Gastrocnemius medialis (tissue), 4 donors: ENCODE measurements at regions not wholly inside any gene's neighbourhood (a gene's known extent, or its start where the extent isn't known, plus 50 kb on each side); places are given as distances from the start of the nearest gene placed in this dataset.

ENCODE experiments used
- ATAC-seq, 2 donors: fragments of 150-250 bp; one replicate each; pipeline ENCODE4 v1.9.1; 2016
- DNase-seq, 2 donors: peaks; one replicate each; pipeline ENCODE4 v3.0.0-alpha.2; 2019
- H3K27ac ChIP-seq, 4 donors: fragments of 200-600 bp; sonication (generic); 1 replicate in 1 of 4; 2 replicates in 3 of 4; pipeline ENCODE4 v1.5.1; 2016 to 2018; ENCODE audit warnings: mild to moderate bottlenecking in 2 of 4, moderate library complexity in 1 of 4
- H3K27me3 ChIP-seq, 3 donors: fragments of 200-600 bp; sonication (generic) in 2 of 3; 1 replicate in 1 of 3; 2 replicates in 2 of 3; pipeline versions ENCODE4 v1.5.1 to v1.6.0; 2016 to 2019; ENCODE audit warnings: mild to moderate bottlenecking in 1 of 3, moderate library complexity in 1 of 3
- H3K36me3 ChIP-seq, 2 donors: fragments of 200-600 bp; sonication (generic) in 1 of 2; one replicate each; pipeline ENCODE4 v1.5.1; 2017 to 2018
- H3K4me1 ChIP-seq, 2 donors: fragments of 200-600 bp; sonication (generic) in 1 of 2; one replicate each; pipeline ENCODE4 v1.5.1; 2016 to 2017; ENCODE audit warnings: mild to moderate bottlenecking in 2 of 2
- H3K4me3 ChIP-seq, 4 donors: fragments of 200-600 bp; sonication (generic) in 3 of 4; 1 replicate in 1 of 4; 2 replicates in 3 of 4; pipeline ENCODE4 v1.5.1; 2016 to 2019; ENCODE audit warnings: mild to moderate bottlenecking in 2 of 4
- H3K9me3 ChIP-seq, 3 donors: fragments of 200-600 bp; sonication (generic) in 2 of 3; 1 replicate in 1 of 3; 2 replicates in 2 of 3; pipeline ENCODE4 v1.5.1; 2016 to 2019
- CTCF ChIP-seq, 5 experiments: fragments of 450-650 bp in 3 of 5; fragments of 200-600 bp in 2 of 5; sonication (generic) in 2 of 5; IDR thresholded peaks in 4 of 5; conservative IDR thresholded peaks in 1 of 5; 1 replicate in 4 of 5; 2 replicates in 1 of 5; pipeline ENCODE4 v1.5.1; 2016 to 2019; ENCODE audit warnings: antibody characterized with exemption in 5 of 5, mild to moderate bottlenecking in 3 of 5, moderate library complexity in 3 of 5
- POLR2A ChIP-seq, 2 donors: fragments of 450-650 bp; IDR thresholded peaks; one replicate each; pipeline ENCODE4 v1.6.1; 2017; ENCODE audit warnings: antibody characterized with exemption in 2 of 2, mild to moderate bottlenecking in 2 of 2, moderate library complexity in 2 of 2
- in situ Hi-C, 4 donors: fragments of 200-750 bp; cut with MboI; loops; one replicate each; pipeline versions ENCODE4 v1.15.0 to v1.8.0; 2017; ENCODE audit warnings: low sequenced_read_pairs in 4 of 4
- intact Hi-C: fragments of 100-400 bp; cut with DNase I; formaldehyde crosslinking; loops from one replicate; pipeline ENCODE4 v1.15.1; 2023; ENCODE audit warnings: low total_unique reads

GRCh38 chr20:22204801-22205200 lies 379.6 kb downstream of the FOXA2 start:
- TF ChIP-seq CTCF (IDR thresholded peaks at IDR 0.05 in 4 of 5, conservative IDR thresholded peaks at IDR 0.05 in 1 of 5) = no peak
- no peak for TF ChIP-seq POLR2A (IDR thresholded peaks at IDR 0.05)
- DNase-seq = no peak
- no peak for ATAC-seq
- H3K9me3 ChIP-seq = no peaks in the 10 kb centered on the region
- no peaks in the 10 kb centered on the region for H3K4me1 ChIP-seq
- no peak overlapping the region for H3K27ac ChIP-seq
- in situ Hi-C loops = no loop called here
- H3K27me3 ChIP-seq = no peaks in the 10 kb centered on the region
- intact Hi-C loops = no loop called here
- H3K4me3 ChIP-seq = no peak overlapping the region
- no peaks in the 10 kb centered on the region for H3K36me3 ChIP-seq

GRCh38 chr20:22182148-22182547 lies 402.2 kb downstream of the FOXA2 start:
- Histone ChIP-seq H3K27ac (no peak overlapping the region), H3K4me3 (no peak overlapping the region), H3K36me3 (no peaks in the 10 kb centered on the region), H3K4me1 (no peaks in the 10 kb centered on the region), H3K9me3 (no peaks in the 10 kb centered on the region), H3K27me3 (no peaks in the 10 kb centered on the region)
- in situ Hi-C loops = loop anchor here in 1 of 4 donors (10.0 kb wide), 1 partner anchor 63 kb away; no protein-coding TSS in a partner anchor
- ATAC-seq = no peak
- intact Hi-C loops = no loop called here
- no peak for DNase-seq
- no peak for TF ChIP-seq POLR2A (IDR thresholded peaks at IDR 0.05)

DNA sequence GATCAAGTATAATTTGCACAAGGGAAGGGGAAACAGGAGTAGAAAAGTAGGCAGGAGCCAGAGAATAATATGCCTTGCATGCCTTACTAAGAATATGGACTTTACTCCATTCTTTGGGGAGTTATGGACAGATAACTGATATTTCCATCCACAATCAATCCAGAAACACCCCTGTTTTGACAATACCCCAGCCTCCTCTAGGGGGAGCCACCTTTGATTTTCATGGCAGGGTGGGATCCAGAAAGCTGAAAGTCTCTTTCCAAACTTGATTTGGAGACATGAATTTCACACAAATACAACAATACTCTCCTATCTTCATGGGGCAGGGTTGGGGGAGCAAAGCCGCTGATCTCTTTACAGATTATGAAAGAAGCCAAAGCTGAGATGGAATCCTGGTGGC lies 404.1 kb downstream of the FOXA2 start:
- Histone ChIP-seq H3K27me3 (no peaks in the 10 kb centered on the region), H3K4me3 (no peak overlapping the region), H3K27ac (no peak overlapping the region), H3K36me3 (no peaks in the 10 kb centered on the region), H3K9me3 (no peaks in the 10 kb centered on the region), H3K4me1 (no peaks in the 10 kb centered on the region)
- intact Hi-C loops = no loop called here
- ATAC-seq = no peak
- TF ChIP-seq POLR2A (IDR thresholded peaks at IDR 0.05) (no peak), CTCF (IDR thresholded peaks at IDR 0.05 in 4 of 5, conservative IDR thresholded peaks at IDR 0.05 in 1 of 5) (peak in 1 of 5 experiments; percentile 6)
- in situ Hi-C loops = loop anchor here in 1 of 4 donors (10.0 kb wide), 1 partner anchor 65 kb away; no protein-coding TSS in a partner anchor
- no peak for DNase-seq

DNA sequence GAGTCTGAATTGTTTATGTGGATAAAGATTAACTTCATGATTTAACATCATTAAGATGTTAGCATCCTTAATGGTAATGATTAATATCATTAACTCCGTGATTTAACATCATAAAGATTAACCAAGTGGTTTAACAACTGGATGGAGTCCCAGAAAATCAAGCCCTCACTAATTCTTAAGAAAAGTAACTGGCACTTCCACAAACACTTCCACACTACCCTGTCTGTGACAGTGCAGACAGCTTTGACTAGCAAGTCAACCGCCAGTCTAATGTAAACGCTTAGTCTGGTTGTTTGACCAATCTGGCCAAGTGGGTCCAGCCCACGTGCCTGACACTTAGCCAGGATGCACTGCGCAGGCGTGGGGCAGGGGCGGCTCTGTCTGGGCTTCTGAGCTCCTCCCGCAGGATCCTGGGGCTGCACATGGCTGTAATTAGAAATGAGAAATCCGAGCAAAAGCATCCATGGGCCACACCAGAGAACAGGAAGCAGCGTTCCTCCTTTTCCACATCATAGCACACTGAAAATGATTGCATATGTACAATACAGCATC lies 424.2 kb downstream of the FOXA2 start:
- Histone ChIP-seq H3K27me3 (no peaks in the 10 kb centered on the region), H3K4me1 (no peaks in the 10 kb centered on the region), H3K36me3 (no peaks in the 10 kb centered on the region), H3K9me3 (no peaks in the 10 kb centered on the region), H3K27ac (no peak overlapping the region), H3K4me3 (no peak overlapping the region)
- TF ChIP-seq CTCF (IDR thresholded peaks at IDR 0.05 in 4 of 5, conservative IDR thresholded peaks at IDR 0.05 in 1 of 5) = no peak
- TF ChIP-seq POLR2A (IDR thresholded peaks at IDR 0.05) = no peak
- no peak for DNase-seq
- intact Hi-C loops = no loop called here
- in situ Hi-C loops = no loop called here
- ATAC-seq = no peak

GRCh38 chr20:22159276-22159675 lies 425.1 kb downstream of the FOXA2 start:
- H3K4me3 ChIP-seq = no peak overlapping the region
- no peaks in the 10 kb centered on the region for H3K27me3 ChIP-seq
- no peak for TF ChIP-seq POLR2A (IDR thresholded peaks at IDR 0.05)
- TF ChIP-seq CTCF (IDR thresholded peaks at IDR 0.05 in 4 of 5, conservative IDR thresholded peaks at IDR 0.05 in 1 of 5) = no peak
- in situ Hi-C loops = no loop called here
- H3K9me3 ChIP-seq = no peaks in the 10 kb centered on the region
- no peak for ATAC-seq
- H3K36me3 ChIP-seq = no peaks in the 10 kb centered on the region
- no peaks in the 10 kb centered on the region for H3K4me1 ChIP-seq
- intact Hi-C loops = no loop called here
- H3K27ac ChIP-seq = no peak overlapping the region
- DNase-seq = no peak
